Stomach smooth muscle (tissue), 2 donors: ENCODE measurements at regions not wholly inside any gene's neighbourhood (a gene's known extent, or its start where the extent isn't known, plus 50 kb on each side); places are given as distances from the start of the nearest gene placed in this dataset.

Source experiments
- H3K27ac ChIP-seq: one replicate; pipeline ENCODE4 v1.7.0; 2013; ENCODE audit warnings: mild to moderate bottlenecking, low read length, inconsistent platforms
- H3K27me3 ChIP-seq, 2 donors: one replicate each; pipeline ENCODE4 v1.7.0; 2013; ENCODE audit warnings: low read length in 2 of 2; ENCODE audit not compliant: insufficient read depth in 2 of 2, control insufficient read depth in 1 of 2
- H3K36me3 ChIP-seq, 2 donors: one replicate each; pipeline ENCODE4 v1.7.0; 2013; ENCODE audit warnings: low read length in 2 of 2; ENCODE audit not compliant: control insufficient read depth in 2 of 2, insufficient read depth in 2 of 2
- H3K4me1 ChIP-seq: one replicate; pipeline ENCODE4 v1.7.0; 2013; ENCODE audit warnings: low read length; ENCODE audit not compliant: control insufficient read depth, insufficient read depth
- H3K4me3 ChIP-seq, 2 donors: one replicate each; pipeline ENCODE4 v1.7.0; 2013; ENCODE audit warnings: low read length in 2 of 2
- H3K9ac ChIP-seq, 2 donors: one replicate each; pipeline ENCODE4 v1.7.0; 2013; ENCODE audit warnings: low read length in 2 of 2, mild to moderate bottlenecking in 1 of 2
- H3K9me3 ChIP-seq, 2 donors: one replicate each; pipeline ENCODE4 v1.7.0; 2013; ENCODE audit warnings: low read length in 2 of 2; ENCODE audit not compliant: control insufficient read depth in 2 of 2
- donor health status: healthy.
- donor health status: Pancreatic carcinoma.

DNA sequence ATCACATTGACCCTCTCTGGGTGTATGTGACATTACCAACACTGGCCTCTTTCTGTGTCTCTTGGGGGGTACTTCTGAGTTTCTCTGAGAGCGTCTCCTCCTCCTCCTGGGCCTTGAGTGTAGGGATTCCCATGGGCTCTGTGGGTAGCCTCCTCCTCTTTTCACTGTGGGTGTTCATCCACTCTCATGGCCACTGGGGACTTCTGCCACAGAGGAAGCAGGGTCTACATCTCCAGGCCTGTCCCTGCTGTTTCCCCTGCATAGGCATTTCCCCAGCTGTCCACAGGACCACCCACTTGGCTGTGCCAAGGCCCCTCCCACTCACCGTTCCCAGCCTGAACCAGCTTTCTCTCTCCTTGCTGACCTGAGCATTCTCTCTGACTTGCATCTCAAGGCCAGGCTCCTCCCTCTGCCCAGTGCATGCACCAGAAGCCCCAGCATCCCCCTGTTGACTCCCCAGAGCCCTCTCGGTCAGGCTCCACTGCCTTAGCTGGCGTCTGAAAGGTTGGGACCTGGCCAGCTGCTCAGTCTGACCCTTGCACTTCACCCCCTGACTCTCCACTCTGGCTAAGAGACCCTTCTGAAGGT is 487.6 kb downstream of the GLRX3 start:
- H3K27ac ChIP-seq = no peak overlapping the region
- H3K27me3 ChIP-seq = peaks cover 2 to 3% of the 10 kb centered on the region in 2 donors
- no peaks in the 10 kb centered on the region for H3K4me1 ChIP-seq
- H3K36me3 ChIP-seq = no peaks in the 10 kb centered on the region
- H3K9ac ChIP-seq = no peak overlapping the region
- no peaks in the 10 kb centered on the region for H3K9me3 ChIP-seq
- no peak overlapping the region for H3K4me3 ChIP-seq

GRCh38 chr10:130627346-130628045 is 491.3 kb downstream of the GLRX3 start:
- Histone ChIP-seq H3K4me3 (no peak overlapping the region), H3K27ac (no peak overlapping the region), H3K9me3 (no peaks in the 10 kb centered on the region), H3K4me1 (no peaks in the 10 kb centered on the region), H3K9ac (no peak overlapping the region), H3K36me3 (no peaks in the 10 kb centered on the region), H3K27me3 (peaks cover 0 to 5% of the 10 kb centered on the region in 2 donors)

GRCh38 chr10:130630135-130630534 is 493.9 kb downstream of the GLRX3 start:
- H3K4me1 ChIP-seq = no peaks in the 10 kb centered on the region
- no peaks in the 10 kb centered on the region for H3K36me3 ChIP-seq
- H3K9ac ChIP-seq = no peak overlapping the region
- H3K27me3 ChIP-seq = peaks cover 2% of the 10 kb centered on the region in 2 donors
- no peak overlapping the region for H3K4me3 ChIP-seq
- no peak overlapping the region for H3K27ac ChIP-seq
- peaks cover 0 to 3% of the 10 kb centered on the region in 2 donors for H3K9me3 ChIP-seq

DNA sequence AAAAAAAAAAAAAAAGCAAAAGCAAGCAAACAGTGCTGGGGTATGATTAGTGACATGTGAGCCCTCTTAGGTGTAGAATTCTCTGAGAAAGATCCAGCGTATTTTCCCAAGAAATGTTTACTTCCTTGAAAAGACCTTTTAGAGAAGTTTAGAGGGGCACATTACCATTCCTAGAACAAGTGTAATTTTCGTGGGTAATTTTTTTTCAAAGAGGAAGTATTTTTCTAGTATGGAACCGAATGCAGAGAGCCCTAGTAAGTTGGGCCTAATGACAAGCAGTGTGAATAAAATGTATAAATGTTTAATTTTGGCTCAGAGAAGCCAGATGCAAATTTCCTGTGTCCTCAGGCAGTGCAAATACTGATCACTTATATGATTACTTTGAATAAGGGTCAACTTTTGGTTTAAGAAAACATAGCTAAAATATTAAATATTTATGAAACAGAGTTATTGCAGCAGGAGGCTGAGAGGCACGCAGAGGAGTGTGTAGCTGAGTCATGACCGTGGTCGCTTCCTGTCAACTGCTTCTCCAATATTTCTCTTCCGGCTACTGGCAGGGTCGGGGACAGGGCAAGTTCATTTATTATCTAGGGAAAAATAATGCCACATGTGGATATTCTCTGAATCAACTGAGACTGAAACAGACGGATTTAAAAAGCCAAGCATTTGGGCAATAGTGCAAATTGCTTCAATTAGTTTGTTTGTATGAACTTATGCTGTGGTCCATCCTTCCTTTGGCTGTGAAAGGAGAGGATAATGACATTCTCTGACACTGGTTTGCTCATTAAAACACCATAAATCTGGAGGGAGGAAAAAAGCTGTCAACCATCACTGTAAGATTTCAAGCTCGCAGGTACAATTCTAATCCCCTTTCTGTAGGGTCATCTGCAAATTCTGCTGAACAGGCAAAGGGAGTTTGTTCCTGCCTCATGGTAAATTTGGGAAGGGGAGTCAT is 495.2 kb downstream of the GLRX3 start:
- Histone ChIP-seq H3K27ac (no peak overlapping the region), H3K27me3 (peaks cover 2 to 6% of the 10 kb centered on the region in 2 donors), H3K4me1 (no peaks in the 10 kb centered on the region)

GRCh38 chr10:130634816-130635215 is 498.6 kb downstream of the GLRX3 start:
- no peak overlapping the region for H3K27ac ChIP-seq
- no peaks in the 10 kb centered on the region for H3K36me3 ChIP-seq
- no peak overlapping the region for H3K4me3 ChIP-seq
- H3K9ac ChIP-seq = no peak overlapping the region
- peaks cover 0 to 3% of the 10 kb centered on the region in 2 donors for H3K9me3 ChIP-seq
- no peaks in the 10 kb centered on the region for H3K4me1 ChIP-seq
- peaks cover 5 to 6% of the 10 kb centered on the region in 2 donors for H3K27me3 ChIP-seq

More for the DNA sequence above, 495.2 kb downstream of the GLRX3 start:
- Histone ChIP-seq H3K9me3 (peaks cover 0 to 3% of the 10 kb centered on the region in 2 donors), H3K36me3 (no peaks in the 10 kb centered on the region), H3K9ac (no peak overlapping the region), H3K4me3 (no peak overlapping the region)

DNA sequence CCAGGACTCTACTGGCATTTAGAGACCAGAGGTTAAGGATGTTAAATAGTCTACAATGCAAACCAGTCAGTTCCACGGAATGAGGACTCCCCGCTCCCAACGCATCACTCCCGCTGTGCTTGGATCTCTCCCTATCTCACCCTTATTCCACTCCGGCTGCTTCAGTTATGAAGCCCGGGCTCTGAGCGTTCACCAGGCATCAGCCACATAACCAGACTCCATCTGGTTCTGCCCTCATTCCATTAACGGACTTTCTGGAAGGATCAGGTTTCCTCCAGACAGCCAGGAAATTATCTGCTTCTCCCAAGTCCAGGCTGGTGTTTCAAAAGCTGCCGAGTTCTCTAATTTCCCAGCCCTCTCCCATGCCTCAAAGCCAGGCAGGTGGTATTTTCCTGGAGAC is 499.3 kb downstream of the GLRX3 start:
- Histone ChIP-seq H3K36me3 (no peaks in the 10 kb centered on the region), H3K4me1 (no peaks in the 10 kb centered on the region), H3K9ac (no peak overlapping the region), H3K27me3 (peaks cover 5 to 6% of the 10 kb centered on the region in 2 donors), H3K27ac (no peak overlapping the region), H3K4me3 (no peak overlapping the region), H3K9me3 (peaks cover 0 to 3% of the 10 kb centered on the region in 2 donors)

DNA sequence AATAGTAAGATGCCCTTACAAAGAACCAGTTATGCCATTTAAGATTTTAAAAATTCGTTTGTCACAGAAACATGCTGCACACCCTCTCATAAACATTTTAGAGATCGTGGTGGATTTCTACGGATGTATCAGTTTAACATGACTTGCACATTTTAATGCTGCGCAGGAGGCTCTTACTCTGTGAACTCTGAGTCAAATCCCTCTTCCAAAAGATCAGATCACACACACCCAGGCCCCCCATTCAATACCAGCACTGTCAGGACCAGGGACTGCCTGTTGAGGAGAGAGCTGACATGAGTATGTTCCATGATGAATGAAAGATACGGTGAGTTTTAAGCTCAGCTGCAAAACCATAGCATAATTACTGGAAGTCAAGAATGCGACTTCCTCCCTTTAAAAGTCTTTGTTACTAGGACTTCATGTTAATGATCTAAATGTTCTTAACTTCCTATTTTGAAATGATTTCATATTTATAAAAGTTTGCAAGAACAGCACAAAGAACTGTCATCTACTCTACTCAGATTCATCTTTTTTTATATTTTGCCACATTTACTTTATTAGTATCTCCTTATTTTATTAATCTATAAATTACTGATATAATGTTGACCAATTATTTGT is 500.2 kb downstream of the GLRX3 start:
- no peaks in the 10 kb centered on the region for H3K4me1 ChIP-seq
- H3K27me3 ChIP-seq = peaks cover 5 to 6% of the 10 kb centered on the region in 2 donors
- no peaks in the 10 kb centered on the region for H3K36me3 ChIP-seq
- H3K9me3 ChIP-seq = peaks cover 0 to 3% of the 10 kb centered on the region in 2 donors
- no peak overlapping the region for H3K27ac ChIP-seq
- H3K9ac ChIP-seq = no peak overlapping the region
- no peak overlapping the region for H3K4me3 ChIP-seq

DNA sequence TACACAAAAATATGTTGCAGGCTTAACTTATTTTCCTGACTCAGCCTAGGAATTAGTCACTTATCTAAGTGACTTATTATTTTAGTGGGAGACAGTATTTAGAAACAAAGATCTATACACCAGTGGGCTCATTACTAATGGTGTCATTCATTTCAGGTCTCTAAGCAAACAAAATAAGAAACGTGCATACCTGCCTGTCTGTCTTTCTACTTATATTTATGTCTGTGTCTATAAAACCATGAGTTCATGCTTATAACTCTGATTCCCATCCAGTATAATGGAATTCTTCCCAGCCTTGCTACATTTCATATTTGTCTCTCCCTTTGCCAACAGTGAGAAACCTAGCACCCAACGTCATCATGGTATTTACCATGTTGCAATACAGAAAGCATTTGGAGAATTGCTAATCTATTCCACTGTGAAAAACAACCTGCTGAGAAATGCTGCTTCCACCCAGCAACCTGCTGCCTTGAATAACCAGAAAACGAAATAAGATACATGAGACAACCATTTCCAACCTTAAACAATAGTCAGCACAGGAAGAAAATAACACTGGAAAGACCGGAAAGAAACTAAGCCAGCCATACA is 501.0 kb downstream of the GLRX3 start:
- peaks cover 4 to 6% of the 10 kb centered on the region in 2 donors for H3K27me3 ChIP-seq
- peaks cover 0 to 3% of the 10 kb centered on the region in 2 donors for H3K9me3 ChIP-seq
- no peak overlapping the region for H3K9ac ChIP-seq
- H3K4me1 ChIP-seq = no peaks in the 10 kb centered on the region
- no peak overlapping the region for H3K4me3 ChIP-seq
- H3K27ac ChIP-seq = no peak overlapping the region
- H3K36me3 ChIP-seq = no peaks in the 10 kb centered on the region

DNA sequence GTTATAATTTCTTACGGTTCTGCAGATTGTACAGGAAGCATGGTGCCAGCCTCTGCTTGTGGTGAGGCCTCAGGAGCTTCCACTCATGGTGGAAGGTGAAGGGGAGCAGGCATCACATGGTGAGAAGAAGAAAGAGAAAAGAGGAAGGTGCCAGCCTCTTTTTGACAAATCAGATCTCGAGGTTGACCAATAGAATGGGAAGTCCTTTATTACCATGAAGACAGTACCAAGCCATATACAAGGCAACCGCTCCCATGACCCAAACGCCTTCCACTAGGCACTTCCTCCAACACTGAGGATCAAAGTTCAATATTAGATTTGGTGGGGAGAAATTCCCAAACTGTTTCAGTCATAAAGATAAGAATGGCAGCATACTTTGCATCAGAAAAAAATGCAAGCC is 502.8 kb downstream of the GLRX3 start:
- Histone ChIP-seq H3K27ac (no peak overlapping the region), H3K4me1 (no peaks in the 10 kb centered on the region), H3K4me3 (no peak overlapping the region), H3K9ac (no peak overlapping the region), H3K27me3 (peaks cover 3 to 6% of the 10 kb centered on the region in 2 donors), H3K36me3 (no peaks in the 10 kb centered on the region), H3K9me3 (peaks cover 0 to 3% of the 10 kb centered on the region in 2 donors)

GRCh38 chr10:130642926-130643325 is 506.7 kb downstream of the GLRX3 start:
- Histone ChIP-seq H3K4me3 (no peak overlapping the region), H3K27ac (no peak overlapping the region)

More at GRCh38 chr10:130642926-130643325, 506.7 kb downstream of the GLRX3 start:
- H3K27me3 ChIP-seq = no peaks in the 10 kb centered on the region
- no peaks in the 10 kb centered on the region for H3K9me3 ChIP-seq
- H3K9ac ChIP-seq = no peak overlapping the region
- no peaks in the 10 kb centered on the region for H3K36me3 ChIP-seq
- no peaks in the 10 kb centered on the region for H3K4me1 ChIP-seq
